HepG2 (cell line): ENCODE measurements at regions not wholly inside any gene's neighbourhood (a gene's known extent, or its start where the extent isn't known, plus 50 kb on each side); places are given as distances from the start of the nearest gene placed in this dataset.

Experiments used
- ATAC-seq: fragments of 200-7000 bp; cut with Tn5 transposase; 3 replicates; pipeline ENCODE4 v1.9.1; 2020; ENCODE audit warnings: mild to moderate bottlenecking, moderate library complexity
- BruUV-seq: library from RNA; stranded (reverse); fragments of 400-500 nt; replicated peaks from 2 replicates; lab custom pipeline; 2021; lab: Mats Ljungman, UMichigan
- CTCF ChIA-PET: fragments of 300-600 bp; formaldehyde crosslinking; extraction: SDS; loops from one replicate; lab custom pipeline; 2021; ENCODE audit warnings: low total read pairs, inconsistent platforms, low intra/inter-chr PET ratio; lab: Yijun Ruan, JAX
- POLR2A ChIA-PET: fragments of 350-600 bp; sonication (Branson Sonifier 250); formaldehyde crosslinking; loops from one replicate; lab custom pipeline; 2020; ENCODE audit warnings: antibody characterized with exemption, inconsistent platforms; lab: Yijun Ruan, JAX
- DNase-seq: peaks from one replicate; pipeline ENCODE4 v3.0.0-alpha.2; 2015; ENCODE audit warnings: low spot score
- FAIRE-seq: peaks from 3 replicates; lab custom pipeline; 2011; peaks lifted over from hg19 to GRCh38; lab: Jason Lieb, UNC
- H2AFZ ChIP-seq: one replicate; pipeline ENCODE4 v1.6.1; 2011; ENCODE audit warnings: low read length, inconsistent platforms
- H3K27ac ChIP-seq: fragments of 300-600 bp; 3 replicates; pipeline ENCODE4 v1.8.0; 2011; ENCODE audit warnings: mixed run types, mild to moderate bottlenecking, mixed read lengths, low read length, inconsistent platforms; ENCODE audit not compliant: insufficient read depth; ENCODE audit errors: extremely low read length
- H3K27me3 ChIP-seq, 2 experiments: fragments of 200-600 bp in 1 of 2; 2 replicates in 1 of 2; 3 replicates in 1 of 2; pipeline versions ENCODE4 v1.6.0 to v1.8.0; 2011; ENCODE audit warnings: low read length in 2 of 2, mild to moderate bottlenecking in 2 of 2, moderate library complexity in 2 of 2, inconsistent platforms in 1 of 2; ENCODE audit not compliant: insufficient read depth in 2 of 2, control insufficient read depth in 1 of 2
- H3K36me3 ChIP-seq, 2 experiments: fragments of 200-600 bp in 1 of 2; replicated peaks in 1 of 2; 2 replicates in 1 of 2; 3 replicates in 1 of 2; pipeline versions ENCODE4 v1.5.1 to v1.8.0; 2011; ENCODE audit warnings: low read length in 2 of 2, inconsistent platforms in 1 of 2; ENCODE audit not compliant: insufficient read depth in 2 of 2, control insufficient read depth in 1 of 2
- H3K4me1 ChIP-seq: 2 replicates; pipeline ENCODE4 v1.5.1; 2012; ENCODE audit warnings: low read length, inconsistent platforms; ENCODE audit not compliant: insufficient read depth
- H3K4me2 ChIP-seq: 2 replicates; pipeline ENCODE4 v1.6.0; 2011; ENCODE audit warnings: low read depth, low read length, inconsistent platforms
- H3K4me3 ChIP-seq, 3 experiments: fragments of 200-600 bp in 1 of 3; sonication (generic), shearing (Covaris generic) in 1 of 3; replicated peaks in 1 of 3; 2 replicates each; pipeline ENCODE4 v1.5.1; 2011 to 2016; ENCODE audit warnings: low read length in 3 of 3, inconsistent platforms in 2 of 3, low read depth in 2 of 3, mild to moderate bottlenecking in 2 of 3, control low read depth in 1 of 3, mixed read lengths in 1 of 3; ENCODE audit not compliant: insufficient read depth in 1 of 3
- H3K79me2 ChIP-seq: one replicate; pipeline ENCODE4 v1.6.1; 2011; ENCODE audit warnings: low read length, inconsistent platforms; ENCODE audit not compliant: insufficient read depth
- H3K9ac ChIP-seq: 2 replicates; pipeline ENCODE4 v1.6.0; 2011; ENCODE audit warnings: mild to moderate bottlenecking, low read depth, low read length, inconsistent platforms; ENCODE audit not compliant: insufficient read depth
- H3K9me3 ChIP-seq: 2 replicates; pipeline ENCODE4 v1.5.1; 2012; ENCODE audit warnings: mild to moderate bottlenecking, low read length
- H4K20me1 ChIP-seq: 2 replicates; pipeline ENCODE4 v1.6.0; 2011; ENCODE audit warnings: inconsistent platforms, mild to moderate bottlenecking, low read length, moderate library complexity; ENCODE audit not compliant: insufficient read depth
- AHDC1 ChIP-seq: sonication (generic); formaldehyde crosslinking; IDR thresholded peaks from 2 replicates; pipeline ENCODE4 v1.5.1; 2020; ENCODE audit warnings: mild to moderate bottlenecking, missing genetic modification reagents, borderline replicate concordance
- ATM ChIP-seq: fragments of 450-650 bp; IDR thresholded peaks from 2 replicates; pipeline ENCODE4 v1.7.1; 2017; ENCODE audit warnings: mild to moderate bottlenecking, borderline replicate concordance
- CENPT ChIP-seq: sonication (generic); formaldehyde crosslinking; IDR thresholded peaks from 2 replicates; pipeline ENCODE4 v1.8.0; 2022; ENCODE audit warnings: low read depth, mild to moderate bottlenecking, moderate library complexity, missing genetic modification reagents
- CENPX ChIP-seq: sonication (generic); formaldehyde crosslinking; IDR thresholded peaks from 2 replicates; pipeline ENCODE4 v1.9.0; 2021; ENCODE audit warnings: mild to moderate bottlenecking, missing genetic modification reagents, moderate library complexity
- DMAP1 ChIP-seq: IDR thresholded peaks from 2 replicates; pipeline ENCODE4 v1.6.1; 2016
- ELF3 ChIP-seq: IDR thresholded peaks from 2 replicates; pipeline ENCODE4 v1.6.1; 2016; ENCODE audit warnings: missing genetic modification reagents, missing compliant biosample characterization
- IRF2 ChIP-seq: IDR thresholded peaks from 2 replicates; pipeline ENCODE4 v1.6.1; 2018; ENCODE audit warnings: missing genetic modification reagents, missing compliant biosample characterization
- ZBTB1 ChIP-seq: sonication (generic); formaldehyde crosslinking; IDR thresholded peaks from 2 replicates; pipeline ENCODE4 v1.4.0; 2020; ENCODE audit warnings: missing genetic modification reagents, borderline replicate concordance
- ZNF234 ChIP-seq: sonication (generic); formaldehyde crosslinking; conservative IDR thresholded peaks from 2 replicates; pipeline ENCODE4 v1.5.1; 2020; ENCODE audit warnings: mild to moderate bottlenecking, missing genetic modification reagents
- ZNF30 ChIP-seq: sonication (generic); formaldehyde crosslinking; IDR thresholded peaks from 2 replicates; pipeline ENCODE4 v1.5.0; 2020; ENCODE audit warnings: mild to moderate bottlenecking, missing genetic modification reagents
- ZNF34 ChIP-seq: sonication (generic); formaldehyde crosslinking; IDR thresholded peaks from 2 replicates; pipeline ENCODE4 v1.4.0; 2020; ENCODE audit warnings: mild to moderate bottlenecking, missing genetic modification reagents, borderline replicate concordance
- ZNF615 ChIP-seq: sonication (generic); formaldehyde crosslinking; IDR thresholded peaks from 2 replicates; pipeline ENCODE4 v1.5.0; 2020; ENCODE audit warnings: mild to moderate bottlenecking, missing genetic modification reagents, borderline replicate concordance
- ZNF720 ChIP-seq: sonication (generic); formaldehyde crosslinking; IDR thresholded peaks from 2 replicates; pipeline ENCODE4 v1.4.0; 2020; ENCODE audit warnings: missing genetic modification reagents
- ZNF75D ChIP-seq: sonication (generic); formaldehyde crosslinking; IDR thresholded peaks from 2 replicates; pipeline ENCODE4 v1.8.1; 2023; ENCODE audit warnings: missing genetic modification reagents, mild to moderate bottlenecking, borderline replicate concordance
- WGBS: methylation state at CpG from one replicate; pipeline ENCODE4 v1.1.6; 2017; ENCODE audit warnings: low lambda C conversion rate; 5-methylcytosine and 5-hydroxymethylcytosine counted together
- in situ Hi-C: cut with HindIII; loops from 2 replicates; pipeline ENCODE4 v1.10.0; 2017; ENCODE audit warnings: low pct_unique_long_range_greater_than_20kb; ENCODE audit not compliant: extremely low pct_ligation_motif_present
- intact Hi-C: fragments of 100-400 bp; cut with micrococcal nuclease; formaldehyde crosslinking; loops from one replicate; pipeline ENCODE4 v1.10.0; 2022; ENCODE audit not compliant: unreplicated experiment

GRCh38 chr17:77038884-77039555 is 101.7 kb upstream of the SEC14L1 start:
- no peak for TF ChIP-seq ELF3 (CRISPR knock-in tag)
- no peak for TF ChIP-seq IRF2
- TF ChIP-seq ZNF30, result no peak
- no peak for TF ChIP-seq ZNF75D
- TF ChIP-seq ZNF720, result no peak
- TF ChIP-seq, all 625 proteins: peak for 0
- H3K27ac ChIP-seq, result no peak overlapping the region
- in situ Hi-C loops, result no loop called here

GRCh38 chr17:77042476-77043231 is 98.1 kb upstream of the SEC14L1 start:
- Histone ChIP-seq H3K27ac (no peak overlapping the region), H3K36me3 (no peaks in the 10 kb centered on the region), H3K4me1 (no peaks in the 10 kb centered on the region), H3K27me3 (peaks cover 5 to 45% of the 10 kb centered on the region in 2 experiments; a peak in 4 of 5 replicates), H3K79me2 (no peaks in the 10 kb centered on the region), H3K9me3 (no peaks in the 10 kb centered on the region), H3K4me3 (no peak overlapping the region), H4K20me1 (no peaks in the 10 kb centered on the region), H3K9ac (no peak overlapping the region), H2AFZ (no peak overlapping the region), H3K4me2 (no peak overlapping the region)
- CTCF ChIA-PET, result no interaction called here
- intact Hi-C loops, result no loop called here
- no TSS peak for BruUV-seq
- 36% methylated on average over 11 of the region's 11 CpGs for whole genome bisulfite sequencing
- POLR2A ChIA-PET, result no interaction called here
- ATAC-seq (no peak), DNase-seq (no peak), FAIRE-seq (no peak)
- in situ Hi-C loops, result no loop called here
- TF ChIP-seq CENPT (CRISPR knock-in tag), result no peak
- TF ChIP-seq ZNF615 (CRISPR knock-in tag), result no peak
- no peak for TF ChIP-seq ATM
- no peak for TF ChIP-seq ZBTB1 (CRISPR knock-in tag)
- TF ChIP-seq ZNF234 (CRISPR knock-in tag), result no peak
- no peak for TF ChIP-seq AHDC1 (CRISPR knock-in tag)
- no peak for TF ChIP-seq ZNF34 (CRISPR knock-in tag)
- TF ChIP-seq DMAP1, result no peak
- no peak for TF ChIP-seq CENPX

More at GRCh38 chr17:77038884-77039555, 101.7 kb upstream of the SEC14L1 start:
- Histone ChIP-seq H3K4me3 (no peak overlapping the region), H3K4me2 (no peak overlapping the region), H3K27me3 (peaks cover 12 to 69% of the 10 kb centered on the region in 2 experiments), H3K4me1 (no peaks in the 10 kb centered on the region), H3K9me3 (no peaks in the 10 kb centered on the region), H3K9ac (no peak overlapping the region), H2AFZ (no peak overlapping the region), H4K20me1 (no peaks in the 10 kb centered on the region; the same call in 1 of the 2 replicates), H3K36me3 (no peaks in the 10 kb centered on the region), H3K79me2 (no peaks in the 10 kb centered on the region)
- BruUV-seq, result no TSS peak
- ChIA-PET CTCF (no interaction called here), POLR2A (no interaction called here)
- FAIRE-seq, result no peak
- ATAC-seq, result no peak
- DNase-seq, result no peak
- intact Hi-C loops, result no loop called here
- WGBS, result 40% methylated on average over 20 of the region's 20 CpGs
